ENCODE measurements at regions not wholly inside any gene's neighbourhood (a gene's known extent, or its start where the extent isn't known, plus 50 kb on each side); places are given as distances from the start of the nearest gene placed in this dataset.

DNA sequence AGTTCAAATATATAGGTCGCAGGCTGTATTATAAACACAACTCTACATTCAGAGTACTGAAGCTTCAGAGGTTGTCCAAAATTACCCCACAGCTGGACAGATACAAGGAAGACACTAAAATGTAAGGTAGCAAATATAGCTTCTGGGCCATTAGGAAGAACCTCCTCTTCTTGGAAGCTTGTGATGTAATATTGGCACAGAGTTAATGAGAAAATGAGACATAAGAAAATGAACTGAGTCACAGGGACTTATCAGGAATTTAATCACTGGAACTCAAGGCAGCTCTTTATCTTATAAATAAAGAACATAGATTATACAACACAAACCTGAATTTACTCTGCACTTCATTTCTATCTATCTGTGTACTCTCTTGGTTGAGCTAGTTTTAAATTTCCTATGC is 344.7 kb downstream of the PCDH10 start:
- intact Hi-C loops (cut with micrococcal nuclease) (no loop called here), dilution Hi-C loops (cut with HindIII; ENCODE audit: low sequenced_read_pairs, unreplicated experiment) (no loop called here), in situ Hi-C loops (cut with MboI; ENCODE audit: low sequenced_read_pairs) (no loop called here)
- Histone ChIP-seq H3K18ac (ENCODE audit: low read depth, low read length) (no peak overlapping the region), H2BK15ac (ENCODE audit: low read depth, low read length) (no peak overlapping the region), H3K4ac (ENCODE audit: low read depth, low read length) (no peak overlapping the region), H2AK5ac (ENCODE audit: low read depth, low read length) (no peak overlapping the region), H3K4me1 (ENCODE audit: control insufficient read depth, insufficient read depth, low read length) (no peaks in the 10 kb centered on the region), H4K91ac (ENCODE audit: insufficient read depth, low read depth, low read length) (no peak overlapping the region), H3K9me1 (ENCODE audit: insufficient read depth, low read length) (no peaks in the 10 kb centered on the region), H3K9me3 (ENCODE audit: control insufficient read depth, insufficient read depth, low read length) (no peaks in the 10 kb centered on the region), H3K79me1 (ENCODE audit: low read depth in 1 of 2, low read length in 2 of 2) (no peaks in the 10 kb centered on the region), H3K56ac (ENCODE audit: extremely low read depth, insufficient read depth, low read length) (no peak overlapping the region), H3K23ac (ENCODE audit: low read depth, low read length) (no peak overlapping the region), H3K4me2 (ENCODE audit: low read depth, low read length) (no peak overlapping the region), H2AK9ac (replicated peaks; ENCODE audit: low read depth, low read length, poor library complexity) (no peak overlapping the region), H3K4me3 (ENCODE audit: insufficient read depth, low read depth, low read length) (no peak overlapping the region), H2BK120ac (ENCODE audit: low read depth, low read length) (no peak overlapping the region), H2BK5ac (ENCODE audit: low read depth, low read length, poor library complexity, severe bottlenecking) (no peak overlapping the region), H3K27me3 (ENCODE audit: control insufficient read depth, insufficient read depth, low read length) (no peaks in the 10 kb centered on the region), H3K14ac (replicated peaks; ENCODE audit: low read depth, low read length) (no peak overlapping the region), H4K20me1 (ENCODE audit: insufficient read depth, low read length) (no peaks in the 10 kb centered on the region), H3K27ac (ENCODE audit: insufficient read depth, low read length) (no peak overlapping the region), H3K36me3 (ENCODE audit: control insufficient read depth, insufficient read depth, low read length) (no peaks in the 10 kb centered on the region), H4K8ac (ENCODE audit: low read depth in 2 of 2, low read length in 2 of 2) (no peak overlapping the region), H3K9ac (ENCODE audit: low read depth, low read length) (no peak overlapping the region), H4K5ac (ENCODE audit: low read depth, low read length) (no peak overlapping the region), H2AFZ (replicated peaks; ENCODE audit: low read length, poor library complexity) (no peak overlapping the region), H2BK20ac (ENCODE audit: low read depth, low read length) (no peak overlapping the region)
- DNase-seq (no peak), ATAC-seq (ENCODE audit: low read depth) (no peak)
- no CpG with 5 or more reads among the region's 1 CpG for WGBS, 2 experiments (ENCODE audit: extremely low coverage in 2 of 2, insufficient read length in 1 of 2)
- ChIA-PET CTCF (no interaction called here), POLR2A (ENCODE audit: unreplicated experiment) (no interaction called here)
- no TSS peak for BruUV-seq (replicated peaks)
- TF ChIP-seq SMC3 (IDR thresholded peaks at IDR 0.05; ENCODE audit: low read depth, low read length) (no peak), CEBPB (IDR thresholded peaks at IDR 0.05; ENCODE audit: low read depth, low read length) (no peak), RAD21 (IDR thresholded peaks at IDR 0.05; ENCODE audit: low read length) (no peak), BHLHE40 (IDR thresholded peaks at IDR 0.05; ENCODE audit: low read depth, low read length) (no peak), MAZ (IDR thresholded peaks at IDR 0.05; ENCODE audit: borderline replicate concordance, low read depth, low read length) (no peak)
- TF ChIP-seq, protein P1, sequence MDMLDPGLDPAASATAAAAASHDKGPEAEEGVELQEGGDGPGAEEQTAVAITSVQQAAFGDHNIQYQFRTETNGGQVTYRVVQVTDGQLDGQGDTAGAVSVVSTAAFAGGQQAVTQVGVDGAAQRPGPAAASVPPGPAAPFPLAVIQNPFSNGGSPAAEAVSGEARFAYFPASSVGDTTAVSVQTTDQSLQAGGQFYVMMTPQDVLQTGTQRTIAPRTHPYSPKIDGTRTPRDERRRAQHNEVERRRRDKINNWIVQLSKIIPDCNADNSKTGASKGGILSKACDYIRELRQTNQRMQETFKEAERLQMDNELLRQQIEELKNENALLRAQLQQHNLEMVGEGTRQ (IDR thresholded peaks at IDR 0.05; ENCODE audit: low read depth, low read length) = no peak

Data from IMR-90 (cell line).